Prostate gland (tissue), 2 donors: ENCODE measurements at regions not wholly inside any gene's neighbourhood (a gene's known extent, or its start where the extent isn't known, plus 50 kb on each side); places are given as distances from the start of the nearest gene placed in this dataset.

Experiments used
- CTCF ChIP-seq, 4 experiments: fragments of 200-600 bp in 2 of 4; fragments of 450-650 bp in 2 of 4; sonication (generic) in 2 of 4; IDR thresholded peaks; 1 replicate in 3 of 4; 2 replicates in 1 of 4; pipeline ENCODE4 v1.5.1; 2016 to 2019; ENCODE audit warnings: antibody characterized with exemption in 4 of 4, mild to moderate bottlenecking in 2 of 4, moderate library complexity in 2 of 4
- POLR2A ChIP-seq: fragments of 450-650 bp; IDR thresholded peaks from one replicate; pipeline ENCODE4 v1.6.1; 2016; ENCODE audit warnings: antibody characterized with exemption, mild to moderate bottlenecking
- POLR2AphosphoS5 ChIP-seq: sonication (generic); formaldehyde crosslinking; IDR thresholded peaks from one replicate; pipeline ENCODE4 v1.6.1; 2017; ENCODE audit warnings: antibody characterized with exemption

- TF ChIP-seq CTCF (IDR thresholded peaks at IDR 0.05) (no peak), POLR2A (no peak), POLR2AphosphoS5 (no peak)
Observed at GRCh38 chr13:104943331-104943730, 1592.1 kb downstream of the EFNB2 start.
